C4-2B (cell line): ENCODE measurements at regions not wholly inside any gene's neighbourhood (a gene's known extent, or its start where the extent isn't known, plus 50 kb on each side); places are given as distances from the start of the nearest gene placed in this dataset.

Source experiments
- H3K27ac ChIP-seq: fragments of 450-650 bp; 2 replicates; pipeline ENCODE4 v1.5.1; 2017
- CTCF ChIP-seq: fragments of 450-650 bp; conservative IDR thresholded peaks from 2 replicates; pipeline ENCODE4 v1.5.1; 2017; ENCODE audit warnings: mild to moderate bottlenecking
- ZFX ChIP-seq: fragments of 450-650 bp; IDR thresholded peaks from 2 replicates; pipeline ENCODE4 v1.6.1; 2017

GRCh38 chr7:33776788-33777187, 128.6 kb upstream of the BMPER start:
- no peak for TF ChIP-seq ZFX
- no peak for TF ChIP-seq CTCF
- H3K27ac ChIP-seq = no peak overlapping the region

GRCh38 chr7:33778195-33778594, 127.1 kb upstream of the BMPER start:
- no peak for TF ChIP-seq CTCF
- TF ChIP-seq ZFX = no peak
- H3K27ac ChIP-seq = no peak overlapping the region

GRCh38 chr7:33779216-33779615, 126.1 kb upstream of the BMPER start:
- no peak overlapping the region for H3K27ac ChIP-seq
- no peak for TF ChIP-seq CTCF
- TF ChIP-seq ZFX = no peak

GRCh38 chr7:33781167-33781566, 124.2 kb upstream of the BMPER start:
- H3K27ac ChIP-seq = no peak overlapping the region
- TF ChIP-seq CTCF = no peak
- no peak for TF ChIP-seq ZFX

GRCh38 chr7:33781796-33782195, 123.5 kb upstream of the BMPER start:
- no peak overlapping the region for H3K27ac ChIP-seq
- no peak for TF ChIP-seq CTCF

- no peak for TF ChIP-seq ZFX
- TF ChIP-seq CTCF = no peak
- no peak overlapping the region for H3K27ac ChIP-seq
These were observed 121.3 kb upstream of the BMPER start for GRCh38 chr7:33784000-33784399.

- TF ChIP-seq CTCF = no peak
- TF ChIP-seq ZFX = no peak
- H3K27ac ChIP-seq = no peak overlapping the region
These were observed 116.8 kb upstream of the BMPER start for GRCh38 chr7:33788531-33788930.
